ENCODE measurements at regions not wholly inside any gene's neighbourhood (a gene's known extent, or its start where the extent isn't known, plus 50 kb on each side); places are given as distances from the start of the nearest gene placed in this dataset.
"Not testable (repeated sequence)": the region's sequence is repeated elsewhere in the genome, so short reads cannot be mapped to it uniquely, and the experiment has no call there.

- no peak for DNase-seq
Measured at GRCh38 chr10:60613434-60613833, 164.8 kb upstream of the CDK1 start.

- peak; percentile 81 for DNase-seq
Measured at GRCh38 chr10:60611291-60611747, 167.0 kb upstream of the CDK1 start.

DNA sequence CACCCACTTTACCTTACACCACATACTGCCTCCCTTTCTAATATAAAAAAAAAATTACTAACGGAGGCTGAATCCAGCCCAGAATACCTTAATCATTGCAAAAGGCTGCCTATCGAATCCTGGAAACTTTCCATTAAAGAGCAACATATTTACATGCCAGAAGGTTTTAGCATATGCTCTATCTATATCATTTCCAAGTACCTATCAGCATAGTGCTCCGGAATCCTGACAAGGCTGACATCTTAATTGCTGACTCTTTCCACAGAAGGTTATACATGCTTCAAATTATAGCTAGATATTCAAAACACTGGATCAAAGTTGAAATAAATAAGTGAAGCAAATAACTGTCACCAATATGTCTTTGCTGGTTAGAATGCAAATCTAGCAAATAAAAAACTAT is 170.9 kb upstream of the CDK1 start:
- no peak for DNase-seq

- DNase-seq, result peak; percentile 84
Measured at GRCh38 chr10:60606343-60607080, 171.8 kb upstream of the CDK1 start.

DNA sequence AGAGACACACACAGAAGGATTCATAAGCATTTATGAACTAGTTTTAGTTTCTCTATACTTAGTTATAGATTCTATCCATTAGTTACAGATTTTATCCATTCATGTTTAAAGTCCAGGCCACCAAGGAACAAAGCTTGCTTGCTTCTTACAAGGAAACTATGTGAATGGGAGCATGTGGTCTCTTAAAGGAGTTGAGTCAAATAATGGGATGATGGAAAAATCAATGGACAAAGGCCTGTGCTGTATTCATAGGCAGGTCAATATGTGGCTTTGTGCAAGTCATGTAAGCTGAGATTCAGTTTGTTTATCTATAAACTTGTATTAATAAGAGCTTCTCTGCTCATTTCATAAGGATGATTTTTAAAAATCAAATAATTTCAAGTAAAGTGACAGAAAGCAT is 172.8 kb upstream of the CDK1 start:
- DNase-seq, result no peak

DNA sequence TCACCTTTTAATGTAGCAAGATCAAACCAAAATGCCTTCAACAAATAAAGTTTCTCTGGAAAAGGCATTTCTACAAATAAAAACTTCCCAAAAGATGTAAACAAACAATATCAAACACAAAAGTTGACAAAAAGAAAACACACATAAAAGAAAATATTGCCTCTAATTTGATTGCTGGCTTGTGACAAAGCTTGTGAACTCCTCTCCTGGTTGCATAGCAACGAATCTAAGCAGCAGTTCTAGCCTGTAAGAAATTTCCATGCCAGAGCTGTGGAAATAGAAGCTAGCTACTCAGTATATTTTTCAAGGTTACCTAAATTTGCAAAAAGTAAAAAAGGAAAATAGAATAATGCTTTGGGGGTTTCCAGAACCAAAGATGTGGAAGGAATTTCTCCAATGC is 173.9 kb upstream of the CDK1 start:
- no peak for DNase-seq

GRCh38 chr10:60597513-60597912 is 180.8 kb upstream of the CDK1 start:
- no peak for DNase-seq

- no peak for DNase-seq
Measured at GRCh38 chr10:60595852-60596251, 182.4 kb upstream of the CDK1 start.

DNA sequence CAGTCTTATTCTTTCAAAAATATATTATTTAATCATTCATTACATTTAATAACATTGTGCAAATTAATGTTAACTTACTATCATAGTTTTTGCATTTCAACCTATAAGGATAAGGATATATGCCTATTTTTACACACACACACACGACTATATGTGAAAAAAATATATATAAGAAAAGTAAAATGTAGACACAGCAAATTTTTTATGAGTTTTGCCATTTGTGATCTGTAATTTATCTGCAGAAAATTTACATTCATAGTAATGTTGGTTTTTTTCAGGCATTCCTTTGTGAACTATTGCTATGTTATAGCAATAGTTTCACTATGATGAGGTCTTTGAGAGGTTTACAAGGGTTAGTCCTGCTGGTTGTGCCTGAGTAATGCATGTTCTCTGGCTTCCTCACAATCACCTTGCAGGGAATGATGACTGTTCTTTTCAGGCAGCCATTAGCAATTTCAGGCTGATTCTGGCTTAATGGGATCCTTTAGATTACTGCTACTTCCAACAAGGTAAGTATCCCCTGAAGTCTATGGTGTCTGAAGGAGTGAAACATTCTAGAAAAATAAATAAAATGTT is 183.7 kb upstream of the CDK1 start:
- no peak for DNase-seq

DNA sequence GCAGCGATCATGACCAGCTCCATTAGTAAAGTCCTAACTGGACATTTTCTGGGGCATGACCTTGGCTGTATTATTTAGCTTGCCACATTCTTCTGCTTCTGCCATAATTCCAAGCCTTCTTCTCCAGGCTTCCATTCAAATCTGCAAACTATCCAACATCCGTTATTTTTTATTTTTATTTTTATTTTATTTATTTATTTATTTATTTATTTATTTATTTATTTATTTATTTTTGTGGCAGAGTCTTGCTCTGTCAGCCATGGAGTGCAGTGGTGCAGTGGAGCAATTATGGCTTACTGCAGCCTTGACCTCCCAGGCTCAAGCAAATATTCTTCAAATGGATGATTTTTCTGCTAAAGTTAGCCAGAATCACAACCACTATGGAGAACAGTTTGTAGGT is 187.2 kb upstream of the CDK1 start:
- no peak for DNase-seq

DNA sequence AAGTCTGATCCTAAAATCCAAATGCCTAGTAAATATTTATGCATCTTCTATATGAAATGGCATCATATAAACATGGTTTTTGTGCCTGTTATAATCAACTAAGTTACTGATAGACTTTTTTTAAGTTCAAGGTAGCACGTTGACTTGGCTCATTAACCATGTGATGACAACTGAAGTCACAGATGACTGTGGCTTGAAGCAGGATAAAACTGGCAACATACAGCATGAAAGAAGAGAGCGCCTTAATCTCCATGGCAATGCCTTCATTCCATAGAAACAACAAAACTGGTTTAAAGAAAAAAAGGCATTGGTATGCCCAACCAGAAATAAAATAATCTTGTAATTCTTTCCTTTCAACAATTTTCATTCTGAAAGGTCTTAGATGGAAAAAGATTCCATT is 188.9 kb upstream of the CDK1 start:
- no peak for DNase-seq

DNA sequence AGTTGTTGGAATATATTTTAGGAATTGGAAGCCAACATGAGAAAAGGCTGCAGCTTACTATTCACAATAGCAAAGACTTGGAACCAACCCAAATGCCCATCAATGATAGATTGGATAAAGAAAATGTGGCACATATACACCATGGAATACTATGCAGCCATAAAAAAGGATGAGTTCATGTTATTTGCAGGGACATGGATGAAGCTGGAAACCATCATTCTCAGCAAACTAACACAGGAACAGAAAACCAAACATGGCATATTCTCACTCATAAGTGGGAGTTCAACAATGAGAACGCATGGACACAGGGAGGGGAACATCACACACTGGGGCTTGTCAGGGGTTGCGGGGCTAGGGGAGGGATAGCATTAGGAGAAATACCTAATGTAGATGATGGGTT is 192.1 kb upstream of the ANK3 start:
- DNase-seq, result not testable (repeated sequence)

DNA sequence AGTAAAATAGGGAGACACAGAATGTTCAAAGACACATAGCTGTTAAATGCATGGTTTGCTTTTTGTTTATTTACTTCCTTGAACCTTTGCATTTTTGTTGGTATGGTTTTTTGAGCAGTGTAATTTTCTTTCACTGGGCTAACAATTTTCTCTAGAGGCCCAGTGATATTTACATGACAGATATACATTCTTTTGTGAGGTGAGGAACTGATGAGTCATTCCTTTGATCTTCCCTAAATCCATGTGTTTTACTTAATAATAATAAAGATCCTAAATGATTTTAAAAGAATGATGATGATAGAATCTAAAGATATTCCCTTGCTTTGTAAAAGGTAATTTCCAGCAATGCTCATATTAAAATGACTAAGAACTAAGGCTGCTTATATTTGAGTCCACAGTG is 188.5 kb upstream of the ANK3 start:
- no peak for DNase-seq

- no peak for DNase-seq
Measured at GRCh38 chr10:60576130-60577069, 186.7 kb upstream of the ANK3 start.

DNA sequence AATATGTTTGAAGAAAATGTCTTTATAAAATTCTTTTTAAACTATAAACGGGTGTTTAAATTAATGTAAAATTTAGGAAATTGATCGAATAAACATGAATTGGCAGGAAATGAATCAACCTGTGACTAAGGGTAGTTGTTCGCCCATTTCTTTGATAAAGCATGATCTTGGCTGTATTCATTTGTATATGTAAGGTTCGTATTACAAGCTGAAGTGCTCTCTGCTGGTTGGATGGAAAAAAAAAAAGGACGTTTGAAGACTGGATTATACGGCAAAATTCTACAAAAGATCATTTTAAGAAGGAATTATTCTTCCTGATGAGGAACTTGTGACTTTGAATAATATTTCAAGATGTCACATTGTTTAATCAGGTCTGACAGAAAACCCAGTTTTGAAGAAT is 185.4 kb upstream of the ANK3 start:
- no peak for DNase-seq

DNA sequence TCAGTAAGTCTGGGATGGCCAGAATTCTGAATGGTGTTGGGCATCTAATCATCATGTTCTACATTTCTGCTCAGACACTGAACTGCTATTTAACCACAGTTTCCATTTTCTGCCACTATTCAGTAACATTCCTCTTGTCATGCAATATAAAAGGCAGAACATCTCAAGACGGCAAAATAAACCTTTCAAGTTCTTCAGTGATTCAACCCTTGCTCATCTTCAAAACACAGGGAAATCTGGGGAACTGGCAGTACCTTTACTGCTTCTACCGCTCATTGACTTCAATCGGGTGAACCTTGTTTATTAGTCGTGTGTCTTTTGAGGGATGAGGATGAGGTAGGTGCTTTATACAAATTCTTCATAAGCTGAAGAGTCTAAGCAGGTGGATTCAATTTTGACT is 184.7 kb upstream of the ANK3 start:
- no peak for DNase-seq

DNA sequence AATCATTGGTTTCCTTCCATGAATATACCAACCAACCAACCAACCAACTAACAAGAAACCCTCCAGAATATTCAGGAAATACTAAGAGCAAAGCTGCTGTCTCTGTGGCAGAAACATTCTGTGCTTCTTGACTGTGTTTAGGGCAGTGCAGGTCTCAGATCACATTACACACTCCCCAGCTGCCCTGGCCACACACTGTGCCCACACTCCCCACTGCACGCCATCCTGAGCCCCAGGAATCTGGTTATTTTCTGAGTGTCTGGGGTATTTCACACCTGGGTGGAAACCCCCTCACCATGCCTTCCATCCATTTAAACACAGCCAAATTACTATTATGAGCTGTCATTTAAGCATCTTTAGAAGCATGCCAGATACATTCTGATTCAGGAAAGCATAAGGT is 183.7 kb upstream of the ANK3 start:
- no peak for DNase-seq

GRCh38 chr10:60572511-60573194 is 183.0 kb upstream of the ANK3 start:
- peak; percentile 78 for DNase-seq

GRCh38 chr10:60570896-60571295 is 181.2 kb upstream of the ANK3 start:
- DNase-seq, result no peak

GRCh38 chr10:60570272-60570865 is 180.7 kb upstream of the ANK3 start:
- DNase-seq, result no peak

DNA sequence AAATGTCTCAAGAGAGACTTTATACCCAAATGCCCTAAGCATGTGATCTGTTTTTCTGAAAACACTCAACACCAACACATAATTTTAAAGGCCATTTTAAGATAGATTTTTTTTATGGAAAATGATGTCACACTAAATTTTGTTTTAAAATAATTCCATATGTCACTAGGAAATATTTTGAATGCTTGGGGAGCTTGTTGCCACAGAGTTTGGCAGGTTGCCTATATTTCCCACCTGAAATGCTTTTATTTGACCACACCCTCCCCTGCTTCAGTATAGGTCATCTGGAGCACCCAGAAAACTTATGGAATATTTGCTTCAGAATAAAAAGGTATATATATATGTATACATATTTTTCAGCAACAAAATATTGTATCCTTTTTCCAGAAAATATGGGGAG is 180.0 kb upstream of the ANK3 start:
- no peak for DNase-seq

DNA sequence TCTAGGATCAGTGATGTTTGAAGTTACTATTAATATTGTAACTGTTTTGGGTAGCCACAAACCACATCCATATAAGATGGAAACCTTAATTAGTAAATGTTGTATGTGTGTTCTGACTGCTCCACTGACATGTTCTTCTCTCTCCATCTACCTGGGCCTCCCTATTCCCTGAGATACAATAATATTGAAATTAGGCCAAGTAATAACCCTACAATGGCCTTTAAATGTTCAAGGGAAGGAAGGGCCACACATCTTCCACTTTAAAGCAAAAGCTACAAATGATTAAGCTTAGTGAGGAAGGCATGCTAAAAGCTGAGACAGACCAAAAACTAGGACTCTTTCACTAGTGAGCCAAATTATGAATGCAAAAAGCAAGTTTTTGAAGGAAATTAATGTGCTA is 176.4 kb upstream of the ANK3 start:
- no peak for DNase-seq

- no peak for DNase-seq
Measured at GRCh38 chr10:60565492-60565891, 175.8 kb upstream of the ANK3 start.
